AG09319 (cell line): ENCODE measurements at regions not wholly inside any gene's neighbourhood (a gene's known extent, or its start where the extent isn't known, plus 50 kb on each side); places are given as distances from the start of the nearest gene placed in this dataset.

ENCODE experiments used
- DNase-seq: peaks from one replicate; pipeline ENCODE4 v3.0.0-alpha.2; 2010; ENCODE audit warnings: low read depth; ENCODE audit errors: extremely low read depth
- CTCF ChIP-seq: IDR thresholded peaks from 2 replicates; pipeline ENCODE4 v1.5.1; 2011; ENCODE audit warnings: low read depth, mild to moderate bottlenecking, inconsistent platforms, low read length, moderate library complexity

GRCh38 chr7:46191296-46191695, 270.2 kb upstream of the IGFBP3 start:
- no peak for TF ChIP-seq CTCF

GRCh38 chr7:46189255-46189790, 268.3 kb upstream of the IGFBP3 start:
- DNase-seq, result no peak
- no peak for TF ChIP-seq CTCF

More at GRCh38 chr7:46191296-46191695, 270.2 kb upstream of the IGFBP3 start:
- no peak for DNase-seq

GRCh38 chr7:46186131-46186530, 265.1 kb upstream of the IGFBP3 start:
- TF ChIP-seq CTCF, result no peak
- DNase-seq, result no peak

- TF ChIP-seq CTCF, result no peak
- no peak for DNase-seq
Observed at GRCh38 chr7:46179061-46179610, 258.1 kb upstream of the IGFBP3 start.

- TF ChIP-seq CTCF, result no peak
- no peak for DNase-seq
Observed at GRCh38 chr7:46178661-46179060, 257.6 kb upstream of the IGFBP3 start.

- no peak for TF ChIP-seq CTCF
Observed at GRCh38 chr7:46177821-46178220, 256.7 kb upstream of the IGFBP3 start.

GRCh38 chr7:46175221-46175620, 254.1 kb upstream of the IGFBP3 start:
- TF ChIP-seq CTCF, result no peak
- DNase-seq, result no peak

More at GRCh38 chr7:46177821-46178220, 256.7 kb upstream of the IGFBP3 start:
- DNase-seq, result no peak
